C4-2B (cell line): ENCODE measurements at regions not wholly inside any gene's neighbourhood (a gene's known extent, or its start where the extent isn't known, plus 50 kb on each side); places are given as distances from the start of the nearest gene placed in this dataset.

Experiments
- CTCF ChIP-seq: fragments of 450-650 bp; conservative IDR thresholded peaks from 2 replicates; pipeline ENCODE4 v1.5.1; 2017; ENCODE audit warnings: mild to moderate bottlenecking
- ZFX ChIP-seq: fragments of 450-650 bp; IDR thresholded peaks from 2 replicates; pipeline ENCODE4 v1.6.1; 2017

- TF ChIP-seq CTCF, result no peak
- no peak for TF ChIP-seq ZFX
These were observed 193.2 kb upstream of the LEF1 start for GRCh38 chr4:108361886-108362285.
